HUDEP-2 (cell line): ENCODE measurements at regions not wholly inside any gene's neighbourhood (a gene's known extent, or its start where the extent isn't known, plus 50 kb on each side); places are given as distances from the start of the nearest gene placed in this dataset.

Experiments used
- DNase-seq, 76 experiments: peaks; one replicate each; lab custom pipeline; 2025; ENCODE audit not compliant: unreplicated experiment in 76 of 76; lab: John Stamatoyannopoulos, UW

DNA sequence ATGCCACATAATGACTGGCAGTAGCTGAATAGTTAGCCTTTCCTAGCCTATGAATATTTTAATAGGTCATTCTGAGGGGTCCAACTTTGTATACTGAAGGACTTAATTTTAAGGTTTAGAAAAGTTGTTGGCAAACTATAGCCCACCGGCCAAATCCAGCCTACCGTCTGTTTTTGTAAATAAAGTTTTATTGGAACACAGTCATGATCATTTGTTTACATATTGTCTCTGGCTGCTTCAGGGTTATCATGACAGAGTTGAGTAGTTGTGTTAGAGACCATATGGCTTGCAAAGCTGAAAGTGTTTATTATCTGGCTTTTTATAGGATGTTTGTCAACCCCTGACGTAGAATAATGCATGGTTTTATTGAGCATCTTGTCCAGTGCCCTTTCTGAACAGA is 73.4 kb downstream of the NTMT2 start:
- no peak for DNase-seq

DNA sequence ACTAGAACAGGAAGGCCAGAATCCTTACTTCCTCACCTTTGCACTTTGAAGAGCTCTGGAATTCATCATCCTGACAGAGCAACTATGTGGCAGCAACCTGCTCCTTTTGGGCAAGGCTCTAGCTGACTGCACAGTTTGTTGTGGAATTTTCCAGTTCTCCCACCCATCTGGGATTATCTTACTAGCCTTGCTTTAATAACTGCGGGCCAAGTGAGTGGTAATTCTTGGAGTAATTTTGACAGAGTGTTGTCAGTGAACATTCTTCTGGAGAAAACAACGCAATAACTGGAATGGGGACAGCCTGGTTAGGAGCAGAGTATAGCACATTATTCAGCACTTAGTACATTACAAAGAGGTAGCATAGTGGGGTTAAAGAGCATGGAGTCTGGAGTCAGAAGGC is 75.3 kb downstream of the NTMT2 start:
- no peak for DNase-seq

DNA sequence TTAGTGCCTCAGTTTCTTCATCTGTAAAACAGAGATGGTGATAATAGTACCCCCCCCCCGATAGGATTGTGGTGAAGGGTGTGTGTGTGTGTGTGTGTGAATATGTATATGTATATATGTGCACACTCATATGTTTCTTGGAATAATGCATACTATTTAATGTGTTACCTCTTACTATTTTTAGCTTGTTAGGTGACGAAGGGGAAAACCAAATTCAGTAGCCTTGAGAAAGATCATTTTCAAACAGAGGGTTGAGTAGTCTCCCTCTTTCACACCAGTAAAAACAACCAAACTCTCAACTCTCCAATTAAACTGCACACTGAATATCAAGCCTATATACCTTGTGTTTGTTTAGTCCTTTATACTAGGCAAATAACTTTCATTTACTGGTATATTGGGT is 75.7 kb downstream of the NTMT2 start:
- DNase-seq, result no peak

- no peak for DNase-seq
Measured at GRCh38 chr1:170224469-170224868, 78.7 kb downstream of the NTMT2 start.

DNA sequence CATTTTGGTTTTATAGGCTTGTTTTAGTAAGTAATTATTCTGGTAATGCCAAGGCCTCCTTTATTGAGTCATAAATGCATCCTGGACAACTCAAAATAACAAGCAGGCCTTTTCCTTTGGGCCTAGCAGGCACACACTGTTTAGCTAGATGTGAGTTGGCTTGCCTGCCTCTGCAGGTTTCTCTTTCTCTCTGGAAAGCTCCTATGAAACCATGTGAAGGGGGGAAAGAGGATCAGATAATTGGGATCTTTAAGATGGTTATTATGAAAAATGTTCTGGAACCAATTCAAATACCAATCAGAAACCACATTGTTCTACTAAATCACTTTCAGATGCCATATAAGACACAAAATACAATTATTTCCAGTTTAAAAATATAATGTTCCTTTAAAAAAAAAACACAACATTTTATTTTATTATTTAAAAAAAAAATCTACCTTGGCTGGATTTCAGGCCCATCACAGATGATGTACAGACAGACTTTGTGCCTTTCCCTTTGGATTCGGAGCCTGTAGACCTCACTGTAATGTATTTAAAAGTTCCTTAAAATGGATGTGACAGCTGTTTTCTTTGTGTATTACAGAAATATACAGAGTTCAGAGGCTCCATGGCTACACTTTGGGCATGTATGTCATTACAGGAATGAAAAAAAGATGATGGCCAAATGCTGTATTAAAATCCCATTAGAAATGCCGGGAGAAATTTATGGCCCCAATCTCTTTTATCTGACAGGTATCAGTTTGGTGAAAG is 80.2 kb downstream of the NTMT2 start:
- DNase-seq, result no peak

DNA sequence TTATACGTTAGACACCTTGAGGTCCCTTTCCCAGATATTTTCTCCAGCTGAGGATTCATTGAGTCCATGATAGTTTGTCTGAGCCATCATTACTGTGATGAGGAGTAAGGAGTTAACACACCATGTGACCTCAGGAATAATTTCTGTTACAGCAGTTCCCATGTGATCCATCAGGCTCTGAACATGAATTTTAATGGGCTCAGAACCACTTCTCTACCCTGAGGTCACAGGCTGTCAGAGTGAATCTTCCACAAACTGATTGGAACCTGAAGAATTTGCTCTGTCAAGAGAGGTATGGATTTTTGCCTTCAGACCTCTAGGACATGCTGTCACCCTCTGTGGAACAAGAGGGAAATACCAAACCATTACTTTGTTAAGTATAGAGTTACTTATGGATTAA is 81.0 kb downstream of the NTMT2 start:
- no peak for DNase-seq

- no peak for DNase-seq
Measured at GRCh38 chr1:170230323-170230722, 84.6 kb downstream of the NTMT2 start.

GRCh38 chr1:170231662-170232061 is 85.9 kb downstream of the NTMT2 start:
- DNase-seq, result no peak

GRCh38 chr1:170238704-170239391 is 93.1 kb downstream of the NTMT2 start:
- DNase-seq, result no peak

DNA sequence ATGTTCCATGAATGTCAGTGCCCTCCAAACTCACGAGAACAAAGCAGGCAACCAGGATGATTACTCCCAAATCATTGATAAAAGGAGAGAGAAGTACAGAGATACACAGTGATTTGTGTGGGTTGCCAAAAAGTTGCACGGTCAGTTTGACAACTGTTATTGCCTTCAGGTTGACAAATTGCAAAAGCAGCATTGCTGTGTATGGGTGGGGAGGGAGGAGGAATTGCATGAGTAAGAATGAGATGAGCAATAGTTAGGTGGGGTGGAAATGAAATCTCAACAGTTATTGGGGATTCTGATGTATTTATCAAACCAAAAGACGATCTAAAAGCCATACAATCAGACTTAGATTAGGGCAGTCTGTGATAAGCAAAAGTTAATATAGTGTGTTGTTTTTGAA is 93.7 kb downstream of the NTMT2 start:
- no peak for DNase-seq

DNA sequence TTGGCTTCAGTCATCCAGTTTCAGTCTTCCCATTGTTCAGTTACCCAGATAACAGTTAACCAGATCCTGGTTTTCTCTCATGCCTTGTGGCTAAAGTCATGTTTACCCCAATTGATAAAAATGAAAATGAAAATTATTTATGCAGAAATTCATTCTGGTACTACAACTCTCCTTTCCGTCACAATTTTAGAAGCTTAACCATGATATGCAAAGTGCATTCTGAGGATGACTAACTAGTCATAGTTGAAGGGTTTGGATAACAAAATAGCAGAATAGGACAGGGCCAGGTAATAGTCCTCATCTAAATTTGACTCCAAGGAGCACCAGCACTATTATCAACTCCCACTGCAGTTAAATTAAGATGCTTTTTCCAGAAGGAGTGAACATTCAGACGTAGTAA is 94.7 kb downstream of the NTMT2 start:
- DNase-seq, result no peak

GRCh38 chr1:170241266-170241851 is 95.6 kb downstream of the NTMT2 start:
- no peak for DNase-seq

DNA sequence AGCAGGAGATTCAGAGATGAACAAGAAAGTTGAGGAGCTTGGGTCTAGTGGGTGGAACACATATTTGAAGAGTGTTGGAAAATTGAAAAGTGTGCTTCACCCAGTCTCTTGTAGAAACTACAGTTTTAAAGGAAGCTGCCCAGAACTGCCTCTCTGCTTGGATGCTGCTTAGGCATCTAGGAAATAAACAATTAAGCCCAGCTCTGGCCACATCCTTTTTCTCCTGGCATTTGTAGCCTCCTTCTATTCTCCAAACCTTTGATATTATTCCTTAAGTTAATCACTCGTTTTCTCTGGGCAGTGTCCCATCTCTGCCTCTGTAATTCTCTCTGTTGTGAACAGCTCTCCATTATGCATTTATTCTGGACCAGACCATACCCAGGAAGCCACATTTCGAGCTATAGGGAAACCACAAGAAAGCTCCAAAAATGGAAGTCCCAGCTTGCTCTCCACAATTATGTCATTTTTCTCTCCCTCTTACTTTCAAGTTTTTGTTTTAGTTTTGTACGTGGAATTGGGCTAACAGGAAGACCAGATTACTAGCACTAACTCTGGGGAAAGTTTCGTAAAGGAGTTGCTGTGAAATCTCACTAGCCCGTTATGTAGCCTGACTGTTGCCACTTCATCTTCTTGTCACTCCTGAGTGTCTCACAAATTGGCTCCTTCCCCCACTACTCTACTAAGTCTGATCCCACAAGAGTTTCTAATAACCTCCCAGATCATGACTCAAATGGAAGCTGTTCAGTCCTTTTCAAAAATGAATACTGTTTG is 102.2 kb downstream of the NTMT2 start:
- DNase-seq, result no peak

- DNase-seq, result no peak
Measured at GRCh38 chr1:170250531-170251276, 104.9 kb downstream of the NTMT2 start.

DNA sequence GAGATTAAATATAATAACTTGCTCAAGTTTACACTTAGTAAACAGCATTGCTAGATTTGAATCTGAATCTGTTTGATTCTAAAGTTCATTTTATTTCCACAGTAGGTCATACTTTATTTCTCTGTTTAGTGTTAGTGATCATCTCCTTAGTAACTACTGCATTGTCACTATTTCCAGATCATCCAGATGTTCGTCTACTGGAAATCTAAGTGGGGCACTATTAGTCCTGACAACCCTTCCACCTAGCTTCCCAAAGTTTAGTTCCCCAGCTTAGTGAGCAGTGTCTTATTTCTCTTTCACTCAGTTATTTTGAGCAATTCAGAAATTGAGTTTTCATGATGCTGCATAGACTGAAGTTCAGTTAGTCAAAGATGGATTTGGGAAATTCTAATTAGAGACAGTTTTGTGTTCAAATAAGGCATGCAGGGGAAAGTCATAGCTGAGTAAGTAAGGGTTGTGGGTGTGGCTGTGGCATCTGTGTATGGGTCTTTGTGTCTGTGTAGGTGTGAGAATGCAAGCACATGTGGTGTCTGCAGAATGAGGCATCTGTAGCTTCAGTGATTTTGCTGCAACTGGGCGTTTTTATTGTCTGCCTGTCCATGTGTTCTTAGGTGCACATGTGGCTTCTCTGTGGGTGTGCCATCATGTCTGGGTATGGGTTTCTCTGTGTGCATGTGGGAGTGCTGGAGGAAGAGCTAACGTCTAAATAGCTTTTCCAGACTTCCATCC is 107.3 kb downstream of the NTMT2 start:
- DNase-seq, result no peak

- no peak for DNase-seq
Measured at GRCh38 chr1:170254371-170254770, 108.6 kb downstream of the NTMT2 start.

- DNase-seq, result no peak
Measured at GRCh38 chr1:170261669-170262068, 115.9 kb downstream of the NTMT2 start.

DNA sequence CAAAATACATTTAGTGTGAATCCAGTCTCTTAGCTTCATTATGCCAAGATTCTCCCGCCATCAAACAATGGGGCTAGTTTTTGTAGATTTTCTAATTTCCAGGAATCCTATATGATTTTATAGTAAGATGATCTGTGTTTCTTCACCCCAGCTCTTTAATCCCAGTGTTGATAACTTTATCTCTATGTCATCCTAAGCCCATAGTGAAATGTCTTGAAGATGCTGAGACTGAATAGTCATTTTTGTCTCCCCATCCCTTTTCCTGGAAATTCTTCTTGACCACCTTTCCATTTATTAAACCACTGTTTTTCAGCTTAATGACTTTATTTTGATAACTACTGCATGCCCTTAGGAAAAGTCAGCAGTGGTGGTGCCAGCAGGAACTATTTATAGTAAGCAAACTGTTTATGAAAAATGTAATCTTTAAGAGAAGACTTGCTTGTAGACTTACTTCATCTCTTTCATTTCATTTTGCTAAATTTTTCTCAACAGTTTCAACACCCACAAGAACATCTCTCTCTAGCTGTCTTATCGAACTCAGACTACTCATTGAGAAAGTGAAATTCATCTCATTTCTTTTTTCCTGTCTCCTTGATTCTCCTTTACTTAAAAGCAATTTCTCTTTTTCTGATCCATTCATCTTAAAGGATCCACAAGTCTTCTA is 116.6 kb downstream of the NTMT2 start:
- DNase-seq, result no peak

GRCh38 chr1:170265234-170265633 is 119.5 kb downstream of the NTMT2 start:
- no peak for DNase-seq
